NCI-H510A (cell line): ENCODE measurements at regions not wholly inside any gene's neighbourhood (a gene's known extent, or its start where the extent isn't known, plus 50 kb on each side); places are given as distances from the start of the nearest gene placed in this dataset.

Source experiments
- DNase-seq: peaks from one replicate; lab custom pipeline; 2025; lab: John Stamatoyannopoulos, UW

GRCh38 chr10:63744060-63744941, 223.1 kb downstream of the REEP3 start:
- no peak for DNase-seq

GRCh38 chr10:63749915-63750314, 228.7 kb downstream of the REEP3 start:
- DNase-seq, result no peak

- DNase-seq, result no peak
These were observed 230.6 kb downstream of the REEP3 start for GRCh38 chr10:63751836-63752235.

GRCh38 chr10:63752318-63752717, 231.1 kb downstream of the REEP3 start:
- no peak for DNase-seq

DNA sequence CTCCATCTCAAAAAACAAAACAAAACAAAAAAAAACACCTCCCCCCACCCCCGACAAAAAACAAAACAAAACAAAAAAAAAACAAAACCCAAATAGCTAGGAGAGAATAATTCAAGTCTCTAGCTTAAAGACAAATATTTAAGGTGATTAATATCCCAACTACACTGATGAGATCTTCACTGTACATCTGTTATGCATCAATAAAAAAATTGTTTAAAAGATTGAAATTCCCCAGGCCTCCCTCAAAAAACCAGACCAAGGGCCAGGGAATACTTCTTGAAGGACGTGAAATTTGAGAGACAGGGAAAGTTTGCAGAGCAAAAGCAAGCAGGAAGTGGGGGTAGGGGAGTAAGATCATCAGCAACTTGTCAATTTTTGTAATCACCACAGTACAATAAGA, 232.6 kb downstream of the REEP3 start:
- DNase-seq, result no peak

DNA sequence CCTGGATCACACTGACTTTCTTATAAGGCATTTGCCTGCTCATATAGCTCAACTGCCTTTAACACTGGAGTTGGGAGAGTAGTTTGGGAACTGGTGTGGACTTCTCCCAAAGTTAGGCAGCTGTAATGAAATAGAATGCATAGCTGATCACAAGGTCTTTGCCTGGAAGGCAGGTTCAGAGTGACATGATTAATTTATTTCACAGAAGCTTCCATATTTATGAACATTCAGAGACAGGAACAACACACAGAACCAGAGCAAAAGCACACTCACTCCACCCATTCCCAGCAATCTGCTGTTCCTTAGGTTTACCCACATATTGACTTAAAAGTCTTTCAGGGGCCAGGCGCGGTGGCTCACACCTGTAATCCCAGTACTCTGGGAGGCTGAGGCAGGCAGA, 234.2 kb downstream of the REEP3 start:
- no peak for DNase-seq

DNA sequence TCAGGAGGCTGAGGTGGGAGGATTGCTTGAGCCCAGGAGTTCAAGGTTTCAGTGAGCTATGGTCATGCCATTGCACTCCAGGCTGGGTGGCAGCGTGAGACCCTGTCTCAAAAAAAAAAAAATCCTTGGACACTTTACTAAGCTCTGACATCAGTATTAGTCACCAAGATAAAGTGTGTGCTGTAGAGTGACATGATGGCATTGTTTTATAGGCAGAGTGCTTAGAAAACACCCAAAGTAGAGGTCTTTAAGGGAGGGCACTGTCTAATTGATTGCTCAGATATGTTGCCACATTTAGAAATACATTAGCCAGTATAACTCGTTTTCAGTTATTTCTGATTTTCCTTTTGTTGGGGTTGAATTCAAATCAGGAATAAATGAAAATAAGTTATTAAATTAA, 235.9 kb downstream of the REEP3 start:
- no peak for DNase-seq

- no peak for DNase-seq
These were observed 236.9 kb downstream of the REEP3 start for GRCh38 chr10:63758080-63758479.

DNA sequence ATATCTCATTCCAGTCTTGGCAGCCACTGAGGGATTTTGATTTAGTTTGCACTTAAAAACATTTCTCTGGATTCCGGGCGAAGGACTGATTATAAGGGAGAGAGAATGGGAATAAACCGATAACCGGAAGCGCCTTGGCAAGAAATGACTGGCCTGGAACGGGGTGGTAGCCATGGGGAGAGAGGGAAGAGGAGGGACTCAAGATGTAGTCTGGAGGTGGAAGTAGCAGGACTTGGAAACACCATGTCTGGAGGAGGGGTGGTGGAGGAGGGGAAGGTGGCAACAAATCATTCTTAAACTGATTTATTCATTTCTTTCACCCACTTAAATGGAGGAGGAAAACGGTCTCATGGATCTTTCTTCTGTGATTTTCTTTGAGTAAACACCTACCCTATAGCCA, 238.1 kb downstream of the REEP3 start:
- DNase-seq, result no peak

- no peak for DNase-seq
These were observed 239.0 kb downstream of the REEP3 start for GRCh38 chr10:63760034-63760707.

- no peak for DNase-seq
These were observed 239.5 kb downstream of the REEP3 start for GRCh38 chr10:63760708-63761047.

GRCh38 chr10:63761243-63761642, 240.0 kb downstream of the REEP3 start:
- DNase-seq, result no peak

- no peak for DNase-seq
These were observed 242.5 kb downstream of the REEP3 start for GRCh38 chr10:63763744-63764143.

DNA sequence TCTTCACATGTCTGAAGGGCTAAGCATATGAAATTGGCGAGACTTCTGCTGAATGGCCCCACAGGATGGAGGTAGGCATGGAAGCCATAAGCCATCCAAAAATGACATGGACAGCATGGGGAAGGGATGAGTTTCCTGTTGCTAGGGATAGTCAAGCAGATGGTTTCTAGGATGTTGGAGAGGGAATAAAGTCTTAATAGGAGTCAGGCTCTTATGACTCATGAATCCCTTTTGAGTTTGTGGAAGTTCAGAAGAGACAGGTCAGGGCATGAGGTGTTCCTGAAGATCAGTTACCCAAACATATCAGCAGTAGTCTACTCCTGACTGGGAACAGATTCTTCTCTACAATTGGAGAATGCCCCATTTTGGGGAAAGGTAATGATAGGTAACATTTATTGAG, 243.9 kb downstream of the REEP3 start:
- no peak for DNase-seq

GRCh38 chr10:63766745-63767137, 245.5 kb downstream of the REEP3 start:
- no peak for DNase-seq

DNA sequence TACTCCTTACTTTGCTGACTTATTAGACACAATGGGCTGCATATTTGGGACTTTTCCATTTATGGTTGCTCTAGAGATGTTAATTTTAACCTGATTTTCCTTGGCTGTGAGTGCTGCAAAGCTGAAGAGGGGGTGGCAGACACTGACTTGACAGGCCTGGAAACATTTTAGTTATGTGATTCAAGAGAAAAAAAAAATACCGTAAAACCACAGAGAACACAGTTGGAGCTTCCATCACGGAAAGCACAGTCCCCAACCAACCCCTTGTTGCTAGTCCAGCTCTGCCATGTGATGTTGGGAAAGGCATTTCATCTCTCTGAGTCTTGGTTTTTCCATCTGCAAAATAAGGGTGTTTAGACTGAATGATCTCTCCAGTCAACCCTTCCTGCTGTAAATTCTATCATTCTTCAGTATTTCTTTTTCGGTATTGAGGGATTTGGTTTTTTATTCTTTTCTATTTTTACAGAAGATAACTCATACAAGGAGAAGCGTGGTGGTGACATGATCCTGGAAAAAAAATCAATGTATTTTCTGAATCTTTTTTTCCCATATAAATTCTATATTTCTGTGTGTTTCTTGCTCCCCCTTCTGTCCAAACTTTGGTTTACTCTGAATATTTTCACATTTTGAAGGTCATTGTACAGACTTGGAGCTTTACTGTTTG, 246.1 kb downstream of the REEP3 start:
- no peak for DNase-seq

DNA sequence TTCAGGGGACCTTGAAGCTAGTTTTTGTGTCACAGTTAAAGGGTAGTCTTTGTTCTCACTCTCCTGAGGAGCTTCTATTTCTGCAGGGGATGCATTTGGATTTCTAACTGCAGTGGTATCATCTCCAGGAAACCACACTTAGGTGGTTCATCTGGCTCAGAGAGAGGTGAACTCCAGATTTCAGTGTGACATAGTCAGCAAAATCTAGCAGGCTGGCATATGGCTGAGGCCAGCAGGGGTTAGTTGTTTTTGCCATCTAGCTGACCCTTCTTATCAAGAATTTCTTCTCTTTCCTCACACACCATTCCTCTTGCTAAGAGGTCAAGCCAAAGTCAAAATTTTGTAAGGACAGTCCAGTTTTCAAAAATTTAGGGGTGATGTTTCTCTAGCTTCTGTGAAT, 248.2 kb downstream of the REEP3 start:
- no peak for DNase-seq

GRCh38 chr10:63770523-63770922, 249.3 kb downstream of the REEP3 start:
- DNase-seq, result no peak

- DNase-seq, result no peak
These were observed 251.3 kb downstream of the REEP3 start for GRCh38 chr10:63772491-63772890.

GRCh38 chr10:63773106-63773505, 251.9 kb downstream of the REEP3 start:
- DNase-seq, result no peak

- no peak for DNase-seq
These were observed 252.8 kb downstream of the REEP3 start for GRCh38 chr10:63773962-63774361.

DNA sequence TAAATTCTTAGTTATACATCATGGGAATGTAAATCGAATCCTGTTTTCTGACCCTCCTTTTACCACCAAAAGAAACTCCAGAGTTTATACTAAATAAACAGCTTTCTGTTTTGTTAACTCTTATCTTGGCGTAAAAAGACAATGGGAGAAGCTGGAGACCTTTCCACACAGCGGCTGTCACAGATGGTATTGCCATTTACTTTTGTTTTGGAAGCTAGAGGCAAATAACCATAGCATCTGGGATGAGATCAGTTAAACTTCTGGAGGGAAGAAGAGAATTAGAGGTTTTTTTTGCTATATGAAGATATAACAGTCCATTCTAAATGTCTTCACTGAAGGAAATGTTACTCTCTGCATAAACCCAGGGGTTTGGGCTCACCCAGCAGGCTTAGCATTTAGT, 258.9 kb downstream of the REEP3 start:
- DNase-seq, result no peak

- no peak for DNase-seq
These were observed 260.0 kb downstream of the REEP3 start for GRCh38 chr10:63781226-63781625.
